GM11168 (cell line): ENCODE measurements at regions not wholly inside any gene's neighbourhood (a gene's known extent, or its start where the extent isn't known, plus 50 kb on each side); places are given as distances from the start of the nearest gene placed in this dataset.

Source experiments
- in situ Hi-C: fragments of 300-500 bp; cut with MboI; formaldehyde crosslinking; loops from one replicate; pipeline ENCODE4 v1.12.0; 2022; ENCODE audit warnings: low sequenced_read_pairs; ENCODE audit not compliant: unreplicated experiment

DNA sequence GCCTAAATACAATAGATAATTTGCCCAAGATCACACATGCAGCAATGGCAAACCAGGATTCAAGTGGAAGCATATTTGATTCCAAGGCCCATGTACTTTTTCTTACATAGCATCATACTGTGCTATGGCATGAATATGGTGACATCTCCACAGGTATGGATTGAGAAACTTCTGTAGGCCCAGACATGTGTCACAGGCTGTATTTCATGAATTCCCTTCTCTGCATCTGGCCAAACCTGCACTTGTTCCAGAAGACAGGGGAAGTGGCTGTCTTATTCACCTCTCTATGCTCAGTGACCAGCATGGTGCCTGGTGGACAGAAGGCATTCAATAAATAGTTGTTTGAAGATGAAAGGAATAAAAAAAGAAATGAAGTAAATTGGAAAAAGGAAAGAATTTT lies 77.3 kb upstream of the TMEM164 start:
- in situ Hi-C loops: no loop called here

DNA sequence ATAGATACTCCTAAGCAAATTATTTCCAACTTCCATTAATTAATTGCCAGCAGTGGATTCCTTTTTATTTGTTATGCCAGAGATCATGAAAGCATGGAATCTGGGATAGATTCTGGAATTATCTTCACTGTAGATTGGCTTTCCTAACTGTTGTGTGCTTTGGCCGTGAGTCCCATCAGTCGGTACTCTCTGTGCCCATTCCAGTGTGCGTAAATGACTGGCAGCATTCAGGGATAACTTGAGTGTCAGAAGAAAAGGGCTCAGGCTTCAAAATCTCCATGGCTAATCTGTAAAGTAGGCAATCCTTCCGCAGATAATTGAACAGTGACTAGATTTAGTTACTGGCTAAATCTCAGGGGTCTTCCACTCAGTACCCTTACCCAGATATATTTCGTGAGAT lies 76.8 kb upstream of the TMEM164 start:
- in situ Hi-C loops: no loop called here

DNA sequence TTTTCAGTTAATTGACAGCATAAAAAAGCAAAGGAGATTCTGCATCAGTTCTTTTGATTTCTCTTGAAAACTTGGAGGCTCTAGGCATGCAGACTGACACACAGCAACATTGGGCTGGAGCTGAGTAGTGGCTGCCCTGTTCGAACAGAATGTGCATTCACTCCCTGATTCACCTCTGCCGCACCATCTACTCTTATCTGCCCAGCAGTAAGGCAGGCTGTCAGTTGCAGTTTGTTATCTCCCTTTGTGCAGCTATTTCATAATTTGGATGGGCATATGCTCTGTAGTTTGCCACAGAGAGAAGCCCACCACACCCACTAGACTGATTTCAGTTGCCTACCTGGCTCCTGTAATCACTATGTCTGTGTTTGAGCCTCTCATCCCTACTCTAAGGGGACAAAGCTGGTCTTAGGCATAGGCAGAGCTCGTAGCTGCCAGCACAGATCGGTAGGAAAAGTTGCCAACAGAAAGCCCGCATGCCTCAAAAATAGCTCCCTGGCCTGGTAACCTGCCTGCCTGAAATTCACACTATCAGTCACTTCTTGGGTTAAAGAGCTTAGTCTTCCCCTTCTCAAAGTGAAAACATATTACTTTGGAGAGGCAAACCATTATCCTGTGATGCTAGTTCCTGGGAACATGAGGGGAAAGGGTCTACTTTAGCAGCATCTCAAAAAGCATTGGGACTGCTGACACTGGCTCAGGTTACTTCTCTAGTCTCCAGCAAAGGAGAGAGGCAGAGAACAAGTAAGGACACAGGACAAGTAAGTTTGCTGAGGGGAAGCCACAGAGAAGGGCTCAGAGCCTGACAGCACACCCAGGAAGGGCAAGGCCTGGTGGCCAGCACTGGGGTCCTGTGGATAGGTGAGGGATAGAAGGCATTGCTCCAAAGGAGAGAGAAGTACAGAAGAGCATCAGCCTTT lies 75.9 kb upstream of the TMEM164 start:
- in situ Hi-C loops: no loop called here

DNA sequence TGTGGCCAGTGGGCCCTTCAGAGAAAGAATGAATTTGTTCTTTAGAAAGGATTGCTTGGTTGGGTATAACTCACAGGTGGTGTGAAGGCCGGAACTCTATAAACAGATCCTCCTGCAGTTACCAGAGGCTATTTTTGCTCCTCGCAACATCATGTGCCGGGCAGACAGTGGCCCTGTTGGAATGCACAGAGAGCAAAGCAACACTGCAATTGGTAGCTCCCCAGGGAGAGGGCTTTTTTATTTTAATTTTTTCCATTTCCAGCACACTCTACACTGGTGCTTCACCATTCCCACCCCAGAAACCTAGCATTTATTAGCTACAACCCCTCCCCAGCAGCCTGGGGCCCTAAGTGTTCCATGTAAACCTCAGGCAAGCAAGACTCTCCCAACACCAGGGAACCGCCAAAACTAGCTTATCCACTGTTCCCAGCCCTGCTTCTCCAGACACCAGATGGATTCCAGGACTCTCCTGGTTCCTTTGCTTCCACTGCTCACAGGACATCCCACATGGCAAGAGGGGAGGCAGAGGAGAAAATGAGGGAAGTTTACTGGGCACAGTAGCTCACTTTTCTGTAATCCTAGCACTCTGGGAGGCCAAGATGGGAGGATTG lies 75.1 kb upstream of the TMEM164 start:
- in situ Hi-C loops: no loop called here

DNA sequence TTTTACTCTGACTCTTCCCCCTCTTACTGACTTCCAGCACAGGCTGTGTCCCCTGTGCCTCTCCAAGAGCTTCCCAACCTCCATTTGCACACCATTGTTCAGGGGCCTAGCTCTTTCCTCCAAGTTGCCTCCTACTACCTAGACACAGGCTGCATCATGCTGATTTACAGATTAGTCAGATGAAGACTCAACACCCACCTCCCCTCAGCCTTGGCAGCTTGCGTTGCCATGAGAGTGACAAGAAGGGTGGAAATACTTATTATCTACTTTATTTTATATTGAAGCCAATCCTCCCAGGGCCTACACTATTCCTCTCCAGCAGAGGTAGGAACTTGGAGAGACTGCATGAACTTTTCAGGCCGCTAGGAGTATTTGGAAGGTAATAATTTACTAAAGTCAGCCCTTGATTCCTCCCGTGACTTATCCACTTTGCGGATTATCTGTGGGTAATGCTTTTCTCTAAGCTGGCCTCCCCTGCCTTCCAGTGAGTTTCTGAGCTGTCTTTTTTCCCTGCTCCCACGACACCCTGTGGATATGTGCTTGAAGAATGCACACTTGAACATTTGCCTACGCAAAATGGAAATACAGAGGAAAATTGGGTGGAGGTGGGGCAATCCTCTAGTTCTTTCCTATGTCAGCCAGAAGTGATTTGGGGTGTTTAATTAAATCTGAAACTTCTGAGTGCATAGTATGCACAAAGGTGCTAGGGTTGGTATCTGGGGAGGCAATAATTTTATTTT lies 74.1 kb upstream of the TMEM164 start:
- in situ Hi-C loops: no loop called here

DNA sequence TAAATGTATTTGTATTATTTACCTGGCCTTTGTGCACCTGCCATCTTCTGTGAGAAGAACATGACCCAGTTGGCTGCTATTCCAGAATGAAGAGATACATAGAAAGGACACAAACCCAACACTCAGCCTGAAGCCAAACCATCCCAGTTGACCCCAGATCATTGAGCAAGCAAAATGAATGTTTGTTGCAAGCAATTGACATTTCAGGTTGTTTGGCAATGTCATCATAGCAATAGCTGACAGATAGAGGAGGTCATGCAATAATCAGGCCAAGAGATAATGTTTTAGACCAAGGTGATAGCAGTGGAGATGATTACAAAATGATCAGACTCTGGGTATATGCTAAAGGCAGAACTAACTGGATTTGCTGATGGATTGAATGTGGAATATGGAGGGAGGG lies 71.2 kb upstream of the TMEM164 start:
- in situ Hi-C loops: no loop called here

DNA sequence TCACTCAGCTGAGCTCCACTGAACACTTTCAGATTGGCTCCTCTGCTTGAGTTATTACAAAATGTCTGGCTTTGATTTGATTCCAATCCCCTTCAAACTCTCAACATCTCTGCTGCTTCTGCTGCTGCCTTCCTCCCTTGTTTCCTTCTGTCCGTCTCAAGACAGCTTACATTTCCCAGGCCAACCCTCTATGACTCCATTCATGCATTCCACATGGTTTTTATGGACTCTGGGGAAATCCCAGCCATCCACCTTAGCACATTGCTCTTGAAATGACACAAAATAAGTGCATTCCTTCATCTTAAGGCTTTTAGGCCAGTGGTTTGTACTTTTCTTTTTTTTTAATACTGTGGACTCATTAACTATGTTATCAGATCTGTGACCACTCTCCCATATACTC lies 68.5 kb upstream of the TMEM164 start:
- in situ Hi-C loops: no loop called here

DNA sequence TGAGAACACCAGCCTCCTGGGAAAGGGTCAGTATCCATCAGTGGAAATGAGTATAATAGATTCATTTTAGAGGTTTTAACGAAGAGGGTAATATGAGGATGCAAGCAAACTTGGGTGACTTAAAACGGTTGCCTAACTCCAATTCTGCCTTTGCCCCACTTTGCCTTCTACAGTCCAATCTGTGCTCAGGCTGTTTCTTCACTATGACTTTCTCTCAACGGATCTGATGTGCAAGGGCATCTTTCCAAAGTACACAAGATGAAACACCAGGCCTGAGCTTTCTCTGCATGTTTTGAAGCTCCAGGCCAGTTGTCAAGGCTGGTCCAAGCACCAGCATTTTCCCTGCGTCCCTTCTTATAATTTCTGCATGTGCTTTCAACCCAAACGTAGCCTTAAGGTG lies 68.0 kb upstream of the TMEM164 start:
- in situ Hi-C loops: no loop called here

DNA sequence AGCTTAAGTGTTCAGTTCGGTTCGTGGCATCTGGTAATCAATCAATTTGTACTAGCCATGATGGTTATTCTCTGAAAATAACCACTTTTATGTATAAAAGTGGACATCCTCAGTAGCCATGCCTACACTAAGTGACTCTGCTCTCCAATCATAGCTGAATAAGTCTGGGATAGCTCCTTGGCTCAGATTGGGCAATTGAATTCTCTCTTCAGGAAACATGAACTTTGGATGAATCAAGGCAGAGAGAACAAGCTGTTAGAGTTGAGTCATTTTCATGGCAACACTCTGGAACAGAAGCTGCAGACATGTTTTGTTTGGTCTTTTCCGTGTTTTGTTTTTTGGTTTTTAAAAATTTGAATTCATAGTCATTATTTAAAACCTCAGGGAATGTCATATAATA lies 66.8 kb upstream of the TMEM164 start:
- in situ Hi-C loops: no loop called here

DNA sequence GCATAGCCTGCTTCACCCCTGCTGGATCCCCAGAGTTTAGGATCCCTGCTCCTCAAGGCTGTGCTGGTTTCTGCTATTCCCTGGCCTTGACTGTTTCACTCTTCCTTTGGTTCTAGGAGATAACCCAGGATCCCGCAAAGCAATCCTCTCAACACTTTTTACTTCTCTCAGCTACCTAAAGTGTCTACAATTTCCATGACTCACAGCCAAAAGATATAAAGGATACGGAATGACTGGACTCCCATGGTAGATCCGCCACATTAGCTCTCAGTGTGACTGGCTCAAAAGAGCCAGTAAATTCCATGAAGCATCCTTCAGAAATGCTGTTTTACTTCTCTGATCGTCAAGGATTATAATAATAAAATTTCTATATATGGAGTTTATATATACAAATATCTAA lies 66.3 kb upstream of the TMEM164 start:
- in situ Hi-C loops: no loop called here

DNA sequence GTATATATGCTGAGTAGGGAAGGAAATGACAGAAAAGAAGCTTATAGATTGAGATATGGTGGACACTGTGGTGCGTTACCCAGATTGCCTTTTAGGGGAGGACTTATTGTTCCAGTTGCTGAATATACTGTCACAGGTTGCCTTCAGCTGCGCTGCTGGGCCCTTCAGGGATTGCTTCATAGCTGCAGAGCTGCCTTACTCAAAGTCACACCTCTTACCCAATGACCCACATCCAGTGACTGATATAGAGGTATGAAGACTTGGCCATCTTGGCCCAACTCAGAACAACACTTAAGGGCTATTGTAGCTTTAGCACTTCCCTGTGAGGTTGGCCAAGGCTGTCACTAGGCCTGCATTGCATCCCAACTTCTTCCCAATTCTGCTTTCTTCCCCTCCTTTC lies 63.4 kb upstream of the TMEM164 start:
- in situ Hi-C loops: no loop called here

DNA sequence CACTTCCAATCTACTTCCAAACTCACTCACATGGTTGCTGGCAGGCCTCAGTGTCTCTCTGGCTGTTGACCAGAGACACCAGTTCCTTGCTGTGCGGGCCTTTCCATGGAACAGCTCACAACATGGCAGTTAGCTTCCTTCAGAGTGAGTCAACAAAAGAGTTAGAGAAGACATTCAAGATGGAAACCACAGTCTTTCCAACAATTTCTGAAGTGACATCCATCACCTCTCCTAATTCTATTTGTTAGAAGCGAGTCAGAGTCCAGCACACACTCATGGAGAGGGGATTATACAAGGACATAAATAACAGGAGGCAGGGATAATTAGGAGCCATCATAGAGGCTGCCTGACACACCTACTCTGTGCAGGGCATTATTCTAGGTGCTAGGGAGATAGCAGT lies 62.5 kb upstream of the TMEM164 start:
- in situ Hi-C loops: no loop called here

DNA sequence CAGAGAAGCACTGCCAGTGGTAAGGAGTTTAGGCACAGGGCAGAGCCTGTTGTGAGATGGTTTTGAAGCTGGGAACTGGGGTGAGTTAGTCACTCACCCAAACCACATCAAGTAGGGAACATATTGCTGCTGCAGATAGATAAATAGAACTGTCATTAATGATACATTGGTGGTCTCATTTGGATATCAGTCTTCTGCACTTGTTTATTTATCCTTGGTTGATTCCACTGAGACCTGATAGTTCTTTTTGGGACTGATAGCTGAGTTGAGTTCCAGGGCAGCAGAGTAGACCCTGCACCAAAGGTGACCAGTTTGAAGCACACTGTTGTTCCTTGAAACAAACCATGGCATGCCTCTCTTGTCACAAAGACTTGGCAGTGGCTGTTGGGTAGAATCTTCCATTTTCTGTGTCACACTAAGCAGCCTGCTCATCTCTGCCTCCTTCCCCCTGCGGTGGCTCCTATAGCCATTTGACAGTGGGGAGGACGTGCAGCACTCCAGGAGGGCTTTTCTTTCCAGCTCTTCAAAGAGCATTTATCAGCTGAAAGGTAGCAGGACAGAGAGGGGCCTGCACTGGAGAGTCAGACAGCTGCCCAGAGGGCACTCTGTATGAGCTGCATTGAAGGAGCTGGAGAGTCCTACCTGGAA lies 59.7 kb upstream of the TMEM164 start:
- in situ Hi-C loops: no loop called here

DNA sequence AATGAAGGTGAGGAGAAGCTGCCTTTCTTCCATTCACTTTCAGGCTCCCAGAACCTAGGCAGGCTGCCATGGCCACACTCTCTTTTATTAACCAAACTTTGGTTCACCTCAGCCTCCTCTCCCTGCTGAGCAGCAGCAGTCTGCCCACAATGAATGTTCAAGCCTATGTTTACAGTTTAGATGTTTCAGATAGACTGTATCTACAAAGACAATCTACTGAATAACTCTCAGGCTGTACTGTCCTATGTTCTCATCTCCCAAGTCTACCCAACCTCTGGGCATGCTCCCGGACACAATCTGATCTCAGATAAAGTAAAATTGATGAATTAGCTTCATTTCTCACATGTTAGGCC lies 59.2 kb upstream of the TMEM164 start:
- in situ Hi-C loops: no loop called here

DNA sequence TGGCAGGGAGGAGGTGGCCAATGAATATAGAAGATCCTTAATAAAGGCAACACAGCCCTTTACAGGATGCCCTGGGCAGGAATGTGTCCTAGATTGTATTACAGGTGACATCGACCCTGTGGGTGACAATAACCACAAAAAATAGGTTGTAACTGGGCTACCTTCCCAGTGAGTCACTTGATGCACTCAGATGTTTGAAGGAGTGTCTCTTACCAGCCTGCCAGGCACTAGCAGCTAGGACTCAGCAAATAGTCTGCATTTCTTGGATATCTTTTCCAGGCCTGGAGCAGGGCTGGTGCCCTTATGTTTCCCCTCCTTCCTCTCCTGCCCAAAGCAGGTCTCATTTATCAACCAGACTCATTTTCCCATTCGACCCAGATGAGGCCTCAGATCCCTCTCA lies 50.9 kb upstream of the TMEM164 start:
- in situ Hi-C loops: no loop called here

DNA sequence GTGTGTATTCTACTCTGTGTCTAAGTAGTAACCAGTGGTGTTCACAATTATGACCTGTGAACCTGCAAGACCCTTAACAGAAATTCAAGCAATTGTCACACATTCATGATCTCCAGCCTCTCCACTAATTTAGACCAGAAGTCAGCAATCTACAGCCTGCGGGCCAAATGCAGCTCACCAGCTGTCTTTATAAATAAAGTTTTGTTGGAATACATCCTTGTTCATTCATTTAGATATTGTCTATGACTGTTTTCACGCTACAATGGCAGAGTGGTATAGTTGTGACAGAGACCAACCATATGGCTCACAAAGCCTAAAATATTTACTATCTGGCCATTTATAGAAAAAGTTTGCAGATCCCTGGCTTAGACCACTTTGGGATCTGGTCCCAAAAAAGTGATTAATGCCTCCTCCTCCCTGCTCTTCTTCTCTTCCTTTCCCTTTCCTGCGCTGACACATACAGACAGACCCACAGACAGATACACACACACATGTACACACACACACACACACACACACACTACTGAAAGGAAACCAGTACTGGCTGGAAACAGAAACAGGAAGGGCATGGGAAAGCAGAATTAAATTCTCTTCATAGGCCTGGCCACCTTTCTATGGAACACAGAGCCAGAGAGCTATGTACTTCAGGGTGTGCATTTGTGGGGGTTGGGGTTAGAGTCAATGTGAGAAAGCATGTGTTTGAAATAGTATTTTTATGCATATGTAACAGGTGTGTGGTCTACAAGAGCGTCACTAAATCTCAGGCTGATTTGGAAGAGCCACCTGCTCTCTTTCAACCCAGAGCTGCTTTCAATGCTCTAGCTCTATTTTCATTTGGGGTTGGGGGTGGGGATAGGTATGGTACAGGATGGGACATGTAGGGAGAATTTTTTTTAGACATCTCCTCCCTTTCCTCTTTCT lies 49.7 kb upstream of the TMEM164 start:
- in situ Hi-C loops: no loop called here
